Small intestine (tissue), 7 donors: ENCODE measurements at regions not wholly inside any gene's neighbourhood (a gene's known extent, or its start where the extent isn't known, plus 50 kb on each side); places are given as distances from the start of the nearest gene placed in this dataset.
"Not testable (repeated sequence)": the region's sequence is repeated elsewhere in the genome, so short reads cannot be mapped to it uniquely, and the experiment has no call there.

Experiments used
- DNase-seq, 2 donors: peaks; one replicate each; pipeline versions ENCODE4 v3.0.0 to v3.0.0-alpha.2; 2013
- FAIRE-seq: peaks from 2 replicates; lab custom pipeline; 2012; peaks lifted over from hg19 to GRCh38; lab: Jason Lieb, UNC
- H3K27ac ChIP-seq, 3 donors: one replicate each; pipeline ENCODE4 v1.5.1; 2013; ENCODE audit warnings: low read length in 2 of 3, mild to moderate bottlenecking in 2 of 3, control low read depth in 1 of 3, inconsistent platforms in 1 of 3, low read depth in 1 of 3, moderate library complexity in 1 of 3
- H3K27me3 ChIP-seq, 3 donors: one replicate each; pipeline ENCODE4 v1.6.1; 2013; ENCODE audit warnings: low read length in 3 of 3, inconsistent platforms in 1 of 3; ENCODE audit not compliant: control insufficient read depth in 3 of 3, insufficient read depth in 3 of 3
- H3K36me3 ChIP-seq, 3 donors: one replicate each; pipeline ENCODE4 v1.6.1; 2013; ENCODE audit warnings: low read length in 3 of 3, inconsistent platforms in 1 of 3, low read depth in 1 of 3, mild to moderate bottlenecking in 1 of 3, moderate library complexity in 1 of 3; ENCODE audit not compliant: control insufficient read depth in 3 of 3, insufficient read depth in 2 of 3
- H3K4me1 ChIP-seq, 3 donors: one replicate each; pipeline ENCODE4 v1.6.1; 2013; ENCODE audit warnings: low read length in 2 of 3, inconsistent platforms in 1 of 3, low read depth in 1 of 3, mild to moderate bottlenecking in 1 of 3, moderate library complexity in 1 of 3; ENCODE audit not compliant: control insufficient read depth in 3 of 3, insufficient read depth in 2 of 3
- H3K4me3 ChIP-seq, 3 donors: one replicate each; pipeline ENCODE4 v1.5.1; 2013; ENCODE audit warnings: low read length in 3 of 3, control low read depth in 1 of 3, inconsistent platforms in 1 of 3, low read depth in 1 of 3, mild to moderate bottlenecking in 1 of 3, moderate library complexity in 1 of 3
- H3K9me3 ChIP-seq, 2 donors: one replicate each; pipeline ENCODE4 v1.6.1; 2013; ENCODE audit warnings: low read depth in 1 of 2, low read length in 1 of 2; ENCODE audit not compliant: control insufficient read depth in 2 of 2, insufficient read depth in 1 of 2
- WGBS, 3 donors: extraction: QIAGEN DNeasy Blood & Tissue Kit; methylation state at CpG; one replicate each; pipeline ENCODE4 v1.1.7; 2013; 5-methylcytosine and 5-hydroxymethylcytosine counted together
- donor health status: healthy with polysubstance abuse.
- donor health status: control.
- donor health status: control.
- donor health status: Bipolar disorder and iron deficiency.
- donor health status: healthy.

DNA sequence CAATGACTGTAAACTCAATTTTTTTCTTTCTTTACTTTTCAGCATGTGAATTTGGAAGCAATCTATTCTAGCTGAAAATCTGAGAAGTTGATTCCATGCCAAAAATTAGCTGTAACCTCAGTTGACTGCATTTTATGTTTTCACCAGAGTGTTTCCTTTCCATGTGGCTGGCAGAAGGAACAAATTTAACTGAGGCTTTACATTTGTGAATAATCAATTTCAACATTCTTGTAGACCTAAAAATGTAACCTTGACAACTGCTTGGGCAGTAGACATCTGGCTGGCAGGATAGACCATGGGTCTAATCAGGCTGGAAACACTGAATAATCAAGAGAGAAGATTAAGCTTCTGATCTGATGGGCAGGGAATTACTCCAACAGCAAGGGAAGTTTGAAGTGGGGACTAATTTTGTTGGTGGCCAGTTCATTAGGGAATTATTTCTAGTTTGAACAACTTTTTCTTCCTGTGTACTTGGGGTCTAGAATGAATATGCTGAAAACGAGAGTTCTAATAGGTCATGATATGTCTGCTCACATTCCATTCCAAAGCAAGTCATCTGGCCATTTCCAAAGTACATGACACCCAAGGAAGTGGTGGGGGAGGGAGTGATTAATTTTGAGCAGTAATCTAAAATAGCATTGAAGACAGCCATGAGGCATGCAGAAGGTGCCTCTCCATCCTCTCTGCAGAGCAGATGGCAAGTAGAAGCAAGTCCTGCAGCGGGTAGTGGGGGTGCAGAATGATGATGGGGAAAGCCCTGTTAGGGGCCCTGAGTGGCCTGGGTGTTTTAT is 68.2 kb downstream of the ATP23 start:
- DNase-seq (no peak), FAIRE-seq (no peak)
- Histone ChIP-seq H3K27ac (no peak overlapping the region), H3K9me3 (no peaks in the 10 kb centered on the region), H3K36me3 (no peaks in the 10 kb centered on the region), H3K4me3 (no peak overlapping the region), H3K4me1 (no peaks in the 10 kb centered on the region), H3K27me3 (no peaks in the 10 kb centered on the region)
- 55 to 67% (median 61%) methylated on average over 2 of the region's 2 CpGs for WGBS, 3 donors

DNA sequence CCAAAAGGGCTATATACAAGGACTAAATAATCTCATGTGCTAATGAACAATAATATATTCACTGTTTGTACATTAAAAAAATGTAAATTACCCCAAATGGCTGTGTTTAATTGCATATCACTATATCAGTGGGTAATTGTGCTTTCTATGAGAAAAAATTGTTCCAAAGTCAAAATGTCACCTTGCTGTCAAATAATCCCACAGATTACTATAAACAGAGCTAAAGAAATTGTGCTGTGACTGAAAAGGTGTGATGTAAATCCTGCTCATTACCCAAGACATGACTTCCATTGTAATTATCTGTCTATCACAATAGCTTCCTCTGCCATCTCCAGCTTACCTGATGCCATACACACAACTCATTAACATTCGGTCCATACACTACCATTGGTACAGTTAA is 70.3 kb downstream of the ATP23 start:
- Histone ChIP-seq H3K9me3 (no peaks in the 10 kb centered on the region), H3K36me3 (no peaks in the 10 kb centered on the region), H3K4me3 (no peak overlapping the region), H3K27ac (no peak overlapping the region), H3K27me3 (no peaks in the 10 kb centered on the region), H3K4me1 (no peaks in the 10 kb centered on the region)
- FAIRE-seq = no peak
- no peak for DNase-seq
- WGBS, 3 donors = 0 to 76% (median 9%) methylated on average over 1 of the region's 1 CpG

DNA sequence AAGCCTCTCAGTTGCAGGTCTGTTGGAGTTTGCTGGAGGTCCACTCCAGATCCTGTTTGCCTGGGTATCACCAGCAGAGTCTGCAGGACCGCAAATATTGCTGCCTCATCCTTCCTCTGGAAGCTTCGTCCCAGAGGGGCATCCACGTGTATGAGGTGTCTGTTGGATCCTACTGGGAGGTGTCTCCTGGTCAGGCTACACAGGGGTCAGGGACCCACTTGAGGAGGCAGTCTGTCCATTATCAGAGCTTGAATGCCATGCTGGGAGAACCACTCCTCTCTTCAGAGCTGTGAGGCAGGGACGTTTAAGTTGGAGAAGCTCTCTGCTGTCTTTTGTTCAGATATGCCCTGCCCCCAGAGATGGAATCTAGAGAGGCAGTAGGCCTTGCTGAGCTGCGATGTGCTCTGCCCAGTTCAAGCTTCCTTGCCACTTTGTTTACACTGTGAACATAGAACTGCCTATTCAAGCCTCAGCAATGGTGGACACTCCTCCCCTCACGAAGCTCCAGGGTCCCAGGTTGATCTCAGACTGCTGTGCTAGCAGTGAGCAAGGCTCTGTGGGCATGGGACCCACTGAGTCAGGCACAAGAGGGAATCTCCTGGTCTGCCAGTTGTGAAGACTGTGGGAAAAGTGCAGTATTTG is 81.1 kb downstream of the ATP23 start:
- 60 to 73% (median 73%) methylated on average over 6 of the region's 6 CpGs for WGBS, 3 donors
- not testable (repeated sequence) for H3K27ac ChIP-seq, H3K36me3 ChIP-seq, FAIRE-seq, DNase-seq, H3K4me3 ChIP-seq, H3K4me1 ChIP-seq, H3K27me3 ChIP-seq, H3K9me3 ChIP-seq

DNA sequence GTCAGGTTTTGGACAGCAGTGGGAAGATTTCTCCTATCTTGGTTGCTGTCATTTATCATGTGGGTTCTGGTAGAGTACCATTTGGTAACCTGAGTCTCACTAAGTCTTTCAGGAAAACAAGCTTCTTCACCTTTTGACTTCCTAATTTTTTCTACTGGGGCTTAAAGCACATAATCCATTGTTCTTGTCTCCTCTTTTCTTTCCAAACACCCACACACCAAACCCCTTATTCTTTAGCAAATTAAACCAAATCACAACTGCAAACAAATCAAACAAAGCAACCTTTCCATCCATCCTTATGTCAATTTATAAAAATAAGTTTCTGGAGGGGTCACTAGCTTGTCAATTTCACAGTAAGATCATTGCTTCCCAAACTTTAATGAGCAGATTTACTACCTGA is 84.1 kb downstream of the ATP23 start:
- Histone ChIP-seq H3K4me1 (no peaks in the 10 kb centered on the region), H3K27ac (no peak overlapping the region), H3K36me3 (no peaks in the 10 kb centered on the region), H3K4me3 (no peak overlapping the region), H3K9me3 (peaks cover 0 to 12% of the 10 kb centered on the region in 2 donors), H3K27me3 (peaks cover 0 to 3% (median 0%) of the 10 kb centered on the region in 3 donors)
- FAIRE-seq = no peak
- no peak for DNase-seq

DNA sequence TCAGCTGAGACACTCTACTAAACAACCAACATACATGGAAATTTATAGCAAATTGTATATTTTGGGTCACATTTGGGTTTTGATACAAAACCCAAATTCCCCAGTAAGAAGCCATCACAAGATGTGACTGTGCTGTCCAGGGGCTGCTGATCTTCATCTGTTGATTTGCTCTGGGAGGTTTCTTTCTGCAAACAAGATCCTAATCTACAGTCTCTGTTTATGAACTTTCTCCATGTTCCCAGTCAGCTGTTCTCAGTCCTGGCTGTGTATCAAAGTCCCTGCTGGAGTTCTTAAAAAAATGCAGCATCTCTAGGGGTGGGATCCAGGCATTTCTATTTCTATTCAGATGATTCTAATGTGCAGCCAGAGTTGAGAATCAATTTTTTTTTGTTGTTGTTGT is 85.1 kb downstream of the ATP23 start:
- Histone ChIP-seq H3K27ac (no peak overlapping the region), H3K27me3 (peaks cover 0 to 5% (median 0%) of the 10 kb centered on the region in 3 donors), H3K4me1 (no peaks in the 10 kb centered on the region), H3K9me3 (peaks cover 0 to 15% of the 10 kb centered on the region in 2 donors), H3K36me3 (no peaks in the 10 kb centered on the region), H3K4me3 (no peak overlapping the region)
- DNase-seq = no peak
- no peak for FAIRE-seq

DNA sequence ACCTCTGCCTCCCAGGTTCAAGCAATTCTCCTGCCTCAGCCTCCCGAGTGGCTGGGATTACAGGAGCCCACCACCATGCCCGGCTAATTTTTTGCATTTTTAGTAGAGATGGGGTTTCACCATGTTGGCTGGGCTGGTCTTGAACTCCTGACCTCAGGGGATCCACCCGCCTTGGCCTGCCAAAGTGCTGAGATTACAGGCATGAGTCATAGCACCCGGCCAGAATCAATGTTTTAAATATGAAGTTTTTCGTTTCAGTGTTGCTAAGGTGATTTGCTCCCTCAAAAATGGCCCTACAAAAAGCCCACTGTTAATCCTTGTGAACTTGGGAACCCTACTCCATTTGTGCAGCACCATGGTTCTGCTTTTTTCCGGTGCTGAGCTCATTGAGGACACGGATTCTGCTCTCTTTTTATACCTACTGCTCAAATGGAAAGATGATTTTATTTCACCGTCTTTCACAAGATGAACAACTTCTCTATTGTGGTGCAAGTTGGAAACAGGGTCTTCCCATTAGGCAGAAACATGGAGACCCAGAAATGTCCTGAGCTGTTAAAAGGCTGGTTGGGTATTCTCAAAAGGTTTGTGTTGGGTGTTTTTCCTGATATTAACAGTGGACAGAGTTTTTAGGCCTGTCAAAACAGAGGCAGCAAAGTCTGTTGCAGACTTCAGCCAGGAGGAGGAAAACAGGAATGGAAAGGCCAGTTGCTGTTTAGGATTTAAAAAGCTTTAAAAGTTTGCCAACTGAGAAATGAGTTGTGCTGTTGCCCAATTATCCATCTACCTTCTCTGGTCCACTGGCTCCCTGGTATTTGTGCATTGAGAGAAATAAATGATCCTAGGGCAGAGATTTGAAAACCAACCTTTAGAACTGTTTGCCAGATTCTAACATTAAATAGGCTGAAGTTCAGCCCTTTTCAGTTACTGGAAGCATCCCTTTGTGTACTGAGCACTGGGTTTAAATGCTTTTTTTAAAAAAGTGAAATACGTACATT is 85.8 kb downstream of the ATP23 start:
- Histone ChIP-seq H3K27ac (no peak overlapping the region), H3K27me3 (peaks cover 0 to 5% (median 0%) of the 10 kb centered on the region in 3 donors), H3K4me1 (no peaks in the 10 kb centered on the region), H3K4me3 (no peak overlapping the region), H3K9me3 (peaks cover 0 to 16% of the 10 kb centered on the region in 2 donors), H3K36me3 (no peaks in the 10 kb centered on the region)
- no peak for DNase-seq
- FAIRE-seq = no peak
- 49 to 71% (median 52%) methylated on average over 9 of the region's 9 CpGs for whole genome bisulfite sequencing, 3 donors

DNA sequence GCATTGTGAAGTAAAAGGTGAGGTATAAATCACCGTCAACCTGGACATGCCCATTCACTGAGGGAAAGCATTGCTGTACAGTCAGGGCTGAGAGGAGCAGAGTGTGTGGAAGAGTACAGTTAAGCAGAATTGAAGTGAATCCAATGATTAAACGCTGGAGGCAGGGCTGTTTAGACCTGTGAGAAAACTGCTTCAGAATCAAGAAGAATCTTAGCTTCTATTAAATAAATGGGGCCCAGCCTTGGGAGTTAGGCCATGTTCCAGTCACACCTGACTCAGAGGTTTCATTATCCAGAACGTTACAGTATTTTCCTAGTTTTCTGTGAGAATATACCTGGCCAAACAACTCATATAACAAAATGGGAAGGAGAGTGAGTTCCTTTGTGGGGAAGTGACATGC is 86.9 kb downstream of the ATP23 start:
- H3K27ac ChIP-seq = no peak overlapping the region
- H3K9me3 ChIP-seq = peaks cover 0 to 13% of the 10 kb centered on the region in 2 donors
- no peak overlapping the region for H3K4me3 ChIP-seq
- H3K4me1 ChIP-seq = no peaks in the 10 kb centered on the region
- H3K36me3 ChIP-seq = no peaks in the 10 kb centered on the region
- FAIRE-seq (no peak), DNase-seq (no peak)
- H3K27me3 ChIP-seq = peaks cover 0 to 5% (median 0%) of the 10 kb centered on the region in 3 donors
- 64 to 81% (median 80%) methylated on average over 3 of the region's 3 CpGs for WGBS, 3 donors

DNA sequence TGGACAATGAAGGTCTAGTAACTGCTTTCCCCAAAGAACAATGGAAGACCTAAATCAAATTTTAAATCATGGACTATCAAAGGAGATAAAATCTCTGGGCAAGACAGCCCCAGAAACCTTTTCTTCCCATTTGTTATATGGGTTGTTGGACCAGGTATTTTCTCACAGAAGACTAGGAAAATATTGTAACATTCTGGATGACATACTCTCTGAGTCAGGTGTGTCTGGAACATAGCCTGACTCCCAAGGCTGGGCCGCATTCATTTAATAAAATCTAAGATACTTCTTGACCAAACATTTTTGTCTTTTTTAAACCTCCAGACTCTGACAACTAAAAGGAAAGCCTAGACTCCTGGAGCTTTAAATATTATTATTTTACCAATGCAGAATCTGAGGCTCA is 87.9 kb downstream of the ATP23 start:
- WGBS, 3 donors = 92 to 100% (median 93%) methylated on average over 1 of the region's 1 CpG
- Histone ChIP-seq H3K9me3 (peaks cover 0 to 19% of the 10 kb centered on the region in 2 donors), H3K4me1 (no peaks in the 10 kb centered on the region), H3K4me3 (no peak overlapping the region), H3K27ac (no peak overlapping the region), H3K27me3 (peaks cover 0 to 5% (median 0%) of the 10 kb centered on the region in 3 donors), H3K36me3 (no peaks in the 10 kb centered on the region)
- FAIRE-seq (no peak), DNase-seq (no peak)
